ENCODE measurements at regions not wholly inside any gene's neighbourhood (a gene's known extent, or its start where the extent isn't known, plus 50 kb on each side); places are given as distances from the start of the nearest gene placed in this dataset.

DNA sequence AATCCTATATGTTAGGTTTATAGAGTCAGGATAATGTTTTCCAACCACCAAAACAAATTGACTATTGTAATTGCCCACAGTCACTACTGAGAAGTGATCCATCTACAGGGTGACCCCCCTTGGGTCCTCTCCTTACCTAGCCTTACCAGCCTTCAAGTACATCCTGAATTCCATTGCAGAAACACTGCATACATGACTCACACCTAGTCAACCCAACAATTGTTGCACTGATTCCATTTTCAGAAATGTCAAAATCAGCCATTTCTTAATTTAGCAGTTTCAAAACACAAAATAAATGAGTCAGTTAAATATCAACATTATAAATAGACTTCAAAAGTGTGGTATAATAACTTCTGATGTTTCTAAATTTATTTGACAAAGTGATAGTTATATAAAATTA, 106.3 kb upstream of the TNIP3 start:
- DNase-seq (ENCODE audit: low read depth in 1 of 2, low spot score in 2 of 2) (no peak), FAIRE-seq (no peak)
- ChIA-PET POLR2A (ENCODE audit: partially characterized antibody) (no interaction called here), CTCF (ENCODE audit: partially characterized antibody) (no interaction called here)
- H3K79me2 ChIP-seq (ENCODE audit: control insufficient read depth in 1 of 2, insufficient read depth in 2 of 2, low read length in 2 of 2): no peaks in the 10 kb centered on the region
- no peak overlapping the region for H2BK5ac ChIP-seq (ENCODE audit: low read depth, low read length)
- no peak overlapping the region for H3K18ac ChIP-seq (ENCODE audit: extremely low read depth, low read length)
- no peak overlapping the region for H3K4me2 ChIP-seq (ENCODE audit: insufficient read depth in 1 of 2, low read depth in 2 of 2, low read length in 2 of 2)
- H2BK20ac ChIP-seq (ENCODE audit: low read length): no peak overlapping the region
- H3K23me2 ChIP-seq (ENCODE audit: low read depth, low read length): no peaks in the 10 kb centered on the region; the same call in 1 of the 2 replicates
- no peaks in the 10 kb centered on the region for H3K79me1 ChIP-seq (ENCODE audit: low read depth, low read length)
- no peak overlapping the region for H3K27ac ChIP-seq (ENCODE audit: low read depth, low read length)
- no peak overlapping the region for H2AFZ ChIP-seq (ENCODE audit: low read length)
- H4K5ac ChIP-seq (ENCODE audit: insufficient read length, low read depth, low read length): no peak overlapping the region
- no peak overlapping the region for H3K56ac ChIP-seq (replicated peaks; ENCODE audit: insufficient read length, low read depth, low read length)
- no peak overlapping the region for H3K14ac ChIP-seq (ENCODE audit: insufficient read length)
- no peak overlapping the region for H3K4ac ChIP-seq (replicated peaks; ENCODE audit: insufficient read length, low read depth, low read length)
- H4K8ac ChIP-seq (ENCODE audit: extremely low read depth, insufficient read depth, low read length): no peak overlapping the region
- H4K20me1 ChIP-seq (replicated peaks in 1 of 2; ENCODE audit: control insufficient read depth in 1 of 2, insufficient read depth in 2 of 2, low read length in 2 of 2): no peaks in the 10 kb centered on the region
- no peak overlapping the region for H4K91ac ChIP-seq (replicated peaks; ENCODE audit: insufficient read length, low read length)
- no peaks in the 10 kb centered on the region for H3K9me3 ChIP-seq (ENCODE audit: insufficient read depth in 2 of 2, low read depth in 1 of 2, low read length in 1 of 2)
- no peaks in the 10 kb centered on the region for H3K27me3 ChIP-seq (replicated peaks in 1 of 4; ENCODE audit: control insufficient read depth in 3 of 4, extremely low read depth in 1 of 4, insufficient read depth in 3 of 4, low read length in 3 of 4)
- no peak overlapping the region for H3K9ac ChIP-seq (replicated peaks in 1 of 4; ENCODE audit: extremely low read depth in 1 of 4, low read depth in 3 of 4, low read length in 3 of 4)
- no peak overlapping the region for H3K4me3 ChIP-seq (ENCODE audit: extremely low read depth in 1 of 4, insufficient read depth in 2 of 4, low read depth in 3 of 4, low read length in 4 of 4)
- no peak overlapping the region for H3K23ac ChIP-seq (ENCODE audit: insufficient read length)
- H3K36me3 ChIP-seq (ENCODE audit: control insufficient read depth in 2 of 4, insufficient read depth in 4 of 4, low read length in 3 of 4): no peaks in the 10 kb centered on the region
- H2BK12ac ChIP-seq (ENCODE audit: low read depth, low read length): no peak overlapping the region
- H2BK15ac ChIP-seq (ENCODE audit: low read length): no peak overlapping the region
- peaks cover 0 to 4% (median 2%) of the 10 kb centered on the region in 4 experiments; a peak in 2 of 7 replicates for H3K4me1 ChIP-seq (replicated peaks in 1 of 4; ENCODE audit: control insufficient read depth in 3 of 4, insufficient read depth in 4 of 4, low read length in 3 of 4)
- H2BK120ac ChIP-seq (replicated peaks; ENCODE audit: low read depth, low read length): no peak overlapping the region
- H2AK5ac ChIP-seq (ENCODE audit: low read depth, low read length): no peak overlapping the region
- TF ChIP-seq RFX5 (IDR thresholded peaks at IDR 0.05; ENCODE audit: borderline replicate concordance, low read depth, low read length) (no peak), HDAC2 (IDR thresholded peaks at IDR 0.05; ENCODE audit: borderline replicate concordance in 1 of 2, low read depth in 2 of 2, low read length in 2 of 2) (no peak), GTF2F1 (IDR thresholded peaks at IDR 0.05; ENCODE audit: borderline replicate concordance, low read depth, low read length) (no peak), SP4 (IDR thresholded peaks at IDR 0.05; ENCODE audit: low read length) (no peak), YY1 (IDR thresholded peaks at IDR 0.05; ENCODE audit: low read depth, low read length) (no peak), JUN (IDR thresholded peaks at IDR 0.05; ENCODE audit: low read depth, low read length) (no peak), POLR2A (IDR thresholded peaks at IDR 0.05; ENCODE audit: control extremely low read depth in 1 of 2, low read depth in 2 of 2, low read length in 2 of 2) (no peak), POLR2AphosphoS5 (IDR thresholded peaks at IDR 0.05; ENCODE audit: low read depth, low read length) (no peak), CTBP2 (IDR thresholded peaks at IDR 0.05; ENCODE audit: borderline replicate concordance, insufficient read depth, insufficient read length, low read length) (no peak), HDAC6 (IDR thresholded peaks at IDR 0.05; ENCODE audit: low read depth, low read length) (no peak), MAFK (IDR thresholded peaks at IDR 0.05; ENCODE audit: low read depth, low read length) (no peak), SIRT6 (IDR thresholded peaks at IDR 0.05; ENCODE audit: low read length) (no peak), BACH1 (IDR thresholded peaks at IDR 0.05; ENCODE audit: low read length) (no peak), SUZ12 (IDR thresholded peaks at IDR 0.05; ENCODE audit: low read length) (no peak), SIN3A (conservative IDR thresholded peaks at IDR 0.05 in 1 of 2, IDR thresholded peaks at IDR 0.05 in 1 of 2; ENCODE audit: low read depth in 1 of 2, low read length in 2 of 2) (no peak)
